ENCODE measurements at regions not wholly inside any gene's neighbourhood (a gene's known extent, or its start where the extent isn't known, plus 50 kb on each side); places are given as distances from the start of the nearest gene placed in this dataset.

DNA sequence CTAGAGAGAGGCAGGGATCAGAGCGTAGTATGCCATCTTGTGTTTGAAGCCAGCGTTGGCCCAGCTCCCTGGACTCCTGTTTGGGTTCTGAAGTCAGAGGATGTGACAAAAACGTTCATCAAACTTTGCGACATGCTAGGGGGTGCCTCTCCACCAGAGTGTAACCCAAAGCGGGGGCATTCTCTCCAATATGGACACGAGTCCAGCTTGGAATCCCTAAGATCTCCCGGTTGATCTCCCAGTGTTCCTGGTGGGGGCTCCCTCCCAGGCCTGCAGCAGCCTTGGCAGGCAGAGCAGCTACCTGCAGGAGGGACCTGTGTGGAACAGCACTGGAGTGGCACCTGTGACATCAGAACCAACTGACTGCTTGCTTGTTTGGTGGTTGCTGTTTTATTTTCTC, 218.8 kb upstream of the ECI2 start:
- TF ChIP-seq, protein P1, sequence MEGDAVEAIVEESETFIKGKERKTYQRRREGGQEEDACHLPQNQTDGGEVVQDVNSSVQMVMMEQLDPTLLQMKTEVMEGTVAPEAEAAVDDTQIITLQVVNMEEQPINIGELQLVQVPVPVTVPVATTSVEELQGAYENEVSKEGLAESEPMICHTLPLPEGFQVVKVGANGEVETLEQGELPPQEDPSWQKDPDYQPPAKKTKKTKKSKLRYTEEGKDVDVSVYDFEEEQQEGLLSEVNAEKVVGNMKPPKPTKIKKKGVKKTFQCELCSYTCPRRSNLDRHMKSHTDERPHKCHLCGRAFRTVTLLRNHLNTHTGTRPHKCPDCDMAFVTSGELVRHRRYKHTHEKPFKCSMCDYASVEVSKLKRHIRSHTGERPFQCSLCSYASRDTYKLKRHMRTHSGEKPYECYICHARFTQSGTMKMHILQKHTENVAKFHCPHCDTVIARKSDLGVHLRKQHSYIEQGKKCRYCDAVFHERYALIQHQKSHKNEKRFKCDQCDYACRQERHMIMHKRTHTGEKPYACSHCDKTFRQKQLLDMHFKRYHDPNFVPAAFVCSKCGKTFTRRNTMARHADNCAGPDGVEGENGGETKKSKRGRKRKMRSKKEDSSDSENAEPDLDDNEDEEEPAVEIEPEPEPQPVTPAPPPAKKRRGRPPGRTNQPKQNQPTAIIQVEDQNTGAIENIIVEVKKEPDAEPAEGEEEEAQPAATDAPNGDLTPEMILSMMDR (IDR thresholded peaks at IDR 0.05): no peak
- TF ChIP-seq POLR2A (IDR thresholded peaks at IDR 0.05) (no peak), POLR2AphosphoS5 (IDR thresholded peaks at IDR 0.05) (no peak), EP300 (IDR thresholded peaks at IDR 0.05) (no peak)

All from stomach (tissue), 4 donors.